Endothelial cell of umbilical vein (primary cell): ENCODE measurements at regions not wholly inside any gene's neighbourhood (a gene's known extent, or its start where the extent isn't known, plus 50 kb on each side); places are given as distances from the start of the nearest gene placed in this dataset.

Experiments used
- CTCF ChIP-seq, 2 donors: IDR thresholded peaks; 1 replicate in 1 of 2; 2 replicates in 1 of 2; pipeline ENCODE4 v1.5.1; 2011; ENCODE audit warnings: low read length in 2 of 2, mild to moderate bottlenecking in 2 of 2, moderate library complexity in 2 of 2, control low read depth in 1 of 2, inconsistent platforms in 1 of 2, low read depth in 1 of 2; ENCODE audit not compliant: insufficient read depth in 1 of 2; ENCODE audit errors: extremely low read depth in 1 of 2
- POLR2AphosphoS5 ChIP-seq: IDR thresholded peaks from 2 replicates; pipeline ENCODE4 v1.6.1; 2012; ENCODE audit warnings: low read depth, mild to moderate bottlenecking, control low read depth, low read length, moderate library complexity; ENCODE audit not compliant: insufficient read depth

GRCh38 chr14:28308734-28309133 is 457.9 kb upstream of the FOXG1 start:
- TF ChIP-seq CTCF (IDR thresholded peaks at IDR 0.05; ENCODE audit: extremely low read depth in 1 of 2, insufficient read depth in 1 of 2, low read depth in 1 of 2, low read length in 2 of 2) (no peak), POLR2AphosphoS5 (peak; percentile 60)
